AG10803 (cell line): ENCODE measurements at regions not wholly inside any gene's neighbourhood (a gene's known extent, or its start where the extent isn't known, plus 50 kb on each side); places are given as distances from the start of the nearest gene placed in this dataset.

Experiments used
- DNase-seq: peaks from one replicate; pipeline ENCODE4 v3.0.0; 2010; ENCODE audit warnings: low read depth
- H3K4me3 ChIP-seq: 2 replicates; pipeline ENCODE4 v1.5.1; 2011; ENCODE audit warnings: mild to moderate bottlenecking, low read length, control low read depth
- TF ChIP-seq, protein P1 (sequence below): conservative IDR thresholded peaks from 2 replicates; pipeline ENCODE4 v1.5.1; 2011; ENCODE audit warnings: mild to moderate bottlenecking, low read length, control low read depth, inconsistent platforms

DNA sequence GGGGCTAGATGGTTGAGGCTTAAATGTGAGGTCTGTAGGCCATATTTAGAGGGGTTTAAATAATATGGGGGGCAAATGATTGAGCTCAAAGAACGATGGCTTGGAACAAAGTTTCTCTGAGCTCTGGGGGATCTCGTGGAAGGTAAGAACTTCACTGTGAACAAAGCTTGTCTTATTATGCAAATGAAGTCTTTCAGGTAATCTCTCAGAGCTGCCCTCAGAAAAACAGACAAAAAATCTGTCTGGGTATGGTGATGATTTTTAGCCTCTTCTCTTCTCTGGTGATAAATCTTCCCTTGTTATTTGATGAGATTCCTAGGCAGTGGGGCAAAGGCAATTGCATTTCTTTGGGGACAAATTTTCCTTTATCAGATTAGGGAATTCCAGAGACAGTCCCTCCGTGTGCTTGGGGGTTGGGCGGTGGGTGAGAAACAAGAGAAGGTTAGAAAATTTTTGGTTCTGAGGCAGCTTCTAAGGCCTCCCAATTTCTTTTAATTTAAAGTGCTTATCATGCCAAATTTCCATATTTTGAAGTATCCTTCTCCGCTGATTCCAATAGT is 760.4 kb downstream of the TSN start:
- TF ChIP-seq, protein P1, sequence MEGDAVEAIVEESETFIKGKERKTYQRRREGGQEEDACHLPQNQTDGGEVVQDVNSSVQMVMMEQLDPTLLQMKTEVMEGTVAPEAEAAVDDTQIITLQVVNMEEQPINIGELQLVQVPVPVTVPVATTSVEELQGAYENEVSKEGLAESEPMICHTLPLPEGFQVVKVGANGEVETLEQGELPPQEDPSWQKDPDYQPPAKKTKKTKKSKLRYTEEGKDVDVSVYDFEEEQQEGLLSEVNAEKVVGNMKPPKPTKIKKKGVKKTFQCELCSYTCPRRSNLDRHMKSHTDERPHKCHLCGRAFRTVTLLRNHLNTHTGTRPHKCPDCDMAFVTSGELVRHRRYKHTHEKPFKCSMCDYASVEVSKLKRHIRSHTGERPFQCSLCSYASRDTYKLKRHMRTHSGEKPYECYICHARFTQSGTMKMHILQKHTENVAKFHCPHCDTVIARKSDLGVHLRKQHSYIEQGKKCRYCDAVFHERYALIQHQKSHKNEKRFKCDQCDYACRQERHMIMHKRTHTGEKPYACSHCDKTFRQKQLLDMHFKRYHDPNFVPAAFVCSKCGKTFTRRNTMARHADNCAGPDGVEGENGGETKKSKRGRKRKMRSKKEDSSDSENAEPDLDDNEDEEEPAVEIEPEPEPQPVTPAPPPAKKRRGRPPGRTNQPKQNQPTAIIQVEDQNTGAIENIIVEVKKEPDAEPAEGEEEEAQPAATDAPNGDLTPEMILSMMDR = no peak
- no peak for DNase-seq
- no peak overlapping the region for H3K4me3 ChIP-seq

GRCh38 chr2:122516775-122517174 is 761.3 kb downstream of the TSN start:
- DNase-seq = no peak
- H3K4me3 ChIP-seq = no peak overlapping the region
- TF ChIP-seq, protein P1 = no peak

DNA sequence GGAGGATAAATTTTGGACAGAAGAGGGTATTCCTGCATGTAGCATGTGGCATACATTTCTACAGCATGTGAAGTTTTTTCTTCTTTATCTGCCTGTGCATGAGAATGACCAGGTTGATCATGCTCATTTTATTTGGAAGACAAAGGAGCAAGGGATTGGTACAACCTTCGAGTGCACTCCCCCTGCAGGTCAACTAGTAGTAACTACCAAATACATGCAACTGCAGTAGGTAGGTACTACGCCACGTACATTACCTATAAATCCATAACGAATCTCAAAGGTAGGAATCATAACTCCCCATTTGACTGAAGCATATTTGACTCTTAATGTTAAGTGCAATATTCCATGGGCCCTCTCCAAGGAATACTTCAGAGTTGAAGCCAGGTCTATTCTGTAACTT is 763.9 kb downstream of the TSN start:
- TF ChIP-seq, protein P1 = 0 out of 2 replicates have a peak, but pooled peaks have one; percentile 26
- DNase-seq = peak; percentile 9
- no peak overlapping the region for H3K4me3 ChIP-seq

- no peak for DNase-seq
- H3K4me3 ChIP-seq = no peak overlapping the region
- TF ChIP-seq, protein P1 = no peak
Observed at GRCh38 chr2:122519821-122520611, 764.6 kb downstream of the TSN start.

GRCh38 chr2:122523143-122523542 is 767.7 kb downstream of the TSN start:
- H3K4me3 ChIP-seq = no peak overlapping the region
- no peak for DNase-seq
- TF ChIP-seq, protein P1 = no peak

DNA sequence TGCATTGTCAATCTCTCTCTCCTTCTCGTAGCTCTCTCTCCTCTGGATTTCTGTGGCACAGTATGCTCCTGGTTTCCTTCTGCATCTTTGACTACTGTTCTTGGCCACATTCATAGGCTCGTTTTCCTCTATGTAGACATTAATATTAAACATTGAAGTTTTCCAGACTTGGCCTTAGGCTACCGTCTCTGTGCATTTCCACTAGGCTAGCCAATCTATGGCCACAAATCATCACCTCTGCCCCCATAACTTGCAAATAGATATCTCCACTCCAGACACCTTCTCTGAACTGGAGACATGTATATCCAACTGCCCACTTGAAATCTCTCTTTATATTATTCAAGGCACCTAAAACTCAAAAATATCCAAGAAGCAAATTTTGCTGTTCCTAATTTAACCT is 768.5 kb downstream of the TSN start:
- no peak for DNase-seq
- no peak overlapping the region for H3K4me3 ChIP-seq
- TF ChIP-seq, protein P1 = no peak

GRCh38 chr2:122525336-122525735 is 769.9 kb downstream of the TSN start:
- H3K4me3 ChIP-seq = no peak overlapping the region
- no peak for DNase-seq
- TF ChIP-seq, protein P1 = no peak
